ENCODE measurements at regions not wholly inside any gene's neighbourhood (a gene's known extent, or its start where the extent isn't known, plus 50 kb on each side); places are given as distances from the start of the nearest gene placed in this dataset.

DNA sequence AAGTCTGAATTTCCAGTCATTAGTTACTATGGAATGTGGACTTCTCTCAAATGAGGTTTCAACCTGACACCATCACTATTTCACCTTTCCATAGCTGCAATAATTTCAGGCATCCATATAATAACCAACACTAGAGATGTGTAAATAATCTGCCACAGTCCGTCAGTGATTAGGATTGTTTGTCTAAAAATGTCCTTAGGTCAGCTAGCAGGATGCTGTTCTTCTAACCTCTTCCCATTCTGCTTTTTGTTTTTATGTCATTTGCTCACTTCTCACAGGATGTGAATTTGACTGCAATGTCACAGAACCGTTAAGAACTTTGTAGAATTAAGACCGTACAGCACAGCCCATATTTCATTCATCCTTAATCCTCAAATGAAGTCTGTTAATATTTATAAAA, 166.4 kb upstream of the RASA1 start:
- TF ChIP-seq, protein P1, sequence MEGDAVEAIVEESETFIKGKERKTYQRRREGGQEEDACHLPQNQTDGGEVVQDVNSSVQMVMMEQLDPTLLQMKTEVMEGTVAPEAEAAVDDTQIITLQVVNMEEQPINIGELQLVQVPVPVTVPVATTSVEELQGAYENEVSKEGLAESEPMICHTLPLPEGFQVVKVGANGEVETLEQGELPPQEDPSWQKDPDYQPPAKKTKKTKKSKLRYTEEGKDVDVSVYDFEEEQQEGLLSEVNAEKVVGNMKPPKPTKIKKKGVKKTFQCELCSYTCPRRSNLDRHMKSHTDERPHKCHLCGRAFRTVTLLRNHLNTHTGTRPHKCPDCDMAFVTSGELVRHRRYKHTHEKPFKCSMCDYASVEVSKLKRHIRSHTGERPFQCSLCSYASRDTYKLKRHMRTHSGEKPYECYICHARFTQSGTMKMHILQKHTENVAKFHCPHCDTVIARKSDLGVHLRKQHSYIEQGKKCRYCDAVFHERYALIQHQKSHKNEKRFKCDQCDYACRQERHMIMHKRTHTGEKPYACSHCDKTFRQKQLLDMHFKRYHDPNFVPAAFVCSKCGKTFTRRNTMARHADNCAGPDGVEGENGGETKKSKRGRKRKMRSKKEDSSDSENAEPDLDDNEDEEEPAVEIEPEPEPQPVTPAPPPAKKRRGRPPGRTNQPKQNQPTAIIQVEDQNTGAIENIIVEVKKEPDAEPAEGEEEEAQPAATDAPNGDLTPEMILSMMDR (IDR thresholded peaks at IDR 0.05): no peak
- TF ChIP-seq SIN3A (IDR thresholded peaks at IDR 0.05; ENCODE audit: borderline replicate concordance, insufficient read depth, low read depth, low read length) (no peak), POLR2AphosphoS5 (IDR thresholded peaks at IDR 0.05; ENCODE audit: low read depth, low read length) (no peak)
